ENCODE measurements at regions not wholly inside any gene's neighbourhood (a gene's known extent, or its start where the extent isn't known, plus 50 kb on each side); places are given as distances from the start of the nearest gene placed in this dataset.

GRCh38 chr1:239603530-239603929 lies 217.2 kb downstream of the CHRM3 start:
- TF ChIP-seq POLR2A (IDR thresholded peaks at IDR 0.05) = no peak
- no peak for TF ChIP-seq CTCF (IDR thresholded peaks at IDR 0.05)
- TF ChIP-seq POLR2AphosphoS5 (IDR thresholded peaks at IDR 0.05) = no peak

Measured in breast epithelium (tissue), 3 donors.